Activated B cell treated with CpG ODN at 0.5 μM for 24 hours (primary cell): ENCODE measurements at regions not wholly inside any gene's neighbourhood (a gene's known extent, or its start where the extent isn't known, plus 50 kb on each side); places are given as distances from the start of the nearest gene placed in this dataset.
"Not testable (repeated sequence)": the region's sequence is repeated elsewhere in the genome, so short reads cannot be mapped to it uniquely, and the experiment has no call there.

Experiments
- ATAC-seq: fragments of 200-7000 bp; cut with Tn5 transposase; one replicate; pipeline ENCODE4 v1.10.0; 2021; ENCODE audit warnings: low read depth, mild to moderate bottlenecking, moderate library complexity
- CTCF ChIA-PET: fragments of 350-600 bp; sonication (Branson Sonifier 250); formaldehyde crosslinking; loops from one replicate; lab custom pipeline; 2021; ENCODE audit warnings: antibody characterized with exemption; lab: Charles Lee
- POLR2A ChIA-PET: fragments of 350-600 bp; sonication (Branson Sonifier 250); formaldehyde crosslinking; loops from one replicate; lab custom pipeline; 2021; ENCODE audit warnings: antibody characterized with exemption; lab: Charles Lee
- DNase-seq: peaks from one replicate; pipeline ENCODE4 v3.0.0; 2022
- H3K27ac Mint-ChIP-seq: one replicate; pipeline ENCODE4 v1.8.0; 2020; ENCODE audit warnings: mixed read lengths
- H3K27me3 Mint-ChIP-seq: one replicate; pipeline ENCODE4 v1.8.0; 2021; ENCODE audit warnings: mixed read lengths
- H3K36me3 Mint-ChIP-seq: one replicate; pipeline ENCODE4 v1.8.0; 2021; ENCODE audit warnings: low read depth, mixed read lengths
- H3K4me1 Mint-ChIP-seq: one replicate; pipeline ENCODE4 v1.8.0; 2021; ENCODE audit warnings: mixed read lengths
- H3K4me3 Mint-ChIP-seq: one replicate; pipeline ENCODE4 v1.8.0; 2020; ENCODE audit warnings: mild to moderate bottlenecking, mixed read lengths
- H3K9me3 Mint-ChIP-seq: one replicate; pipeline ENCODE4 v1.8.0; 2020; ENCODE audit warnings: mixed read lengths
- CTCF ChIP-seq: fragments of 200-600 bp; IDR thresholded peaks from one replicate; pipeline ENCODE4 v1.8.0; 2022; ENCODE audit warnings: antibody characterized with exemption, mild to moderate bottlenecking
- intact Hi-C: fragments of 100-400 bp; cut with micrococcal nuclease; formaldehyde crosslinking; loops from one replicate; pipeline ENCODE4 v1.15.1; 2024

DNA sequence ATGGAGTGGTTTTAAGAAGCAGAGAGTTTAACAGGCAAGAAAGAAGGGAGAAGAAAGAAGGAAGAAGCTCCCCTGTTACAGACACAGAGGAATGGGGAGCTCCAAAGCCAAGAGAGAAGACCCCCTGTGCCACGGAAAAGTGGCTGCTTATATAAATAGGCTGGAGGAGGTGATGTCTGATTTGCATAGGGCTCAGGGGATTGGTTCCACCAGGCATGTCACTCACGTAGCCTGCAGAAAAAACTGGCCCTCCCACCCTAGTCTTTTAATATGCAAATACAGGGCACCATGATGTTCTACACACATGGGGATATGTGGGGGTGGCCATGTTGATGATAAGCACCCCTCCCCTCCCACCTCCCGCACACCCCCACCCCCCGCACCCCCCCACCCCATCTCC is 99.6 kb downstream of the ETS2 start:
- CTCF ChIA-PET = no interaction called here

GRCh38 chr21:38903690-38904139 is 98.0 kb downstream of the ETS2 start:
- H3K4me3 Mint-ChIP-seq = no peak overlapping the region
- H3K4me1 Mint-ChIP-seq = no peaks in the 10 kb centered on the region
- DNase-seq (no peak), ATAC-seq (no peak)
- ChIA-PET CTCF (no interaction called here), POLR2A (no interaction called here)
- H3K27me3 Mint-ChIP-seq = no peaks in the 10 kb centered on the region
- H3K9me3 Mint-ChIP-seq = no peaks in the 10 kb centered on the region
- intact Hi-C loops = no loop called here
- TF ChIP-seq CTCF = no peak
- no peak overlapping the region for H3K27ac Mint-ChIP-seq
- H3K36me3 Mint-ChIP-seq = no peaks in the 10 kb centered on the region

More for the DNA sequence above, 99.6 kb downstream of the ETS2 start:
- Mint-ChIP-seq H3K9me3 (no peaks in the 10 kb centered on the region), H3K27me3 (no peaks in the 10 kb centered on the region), H3K4me1 (no peaks in the 10 kb centered on the region), H3K36me3 (no peaks in the 10 kb centered on the region), H3K27ac (no peak overlapping the region), H3K4me3 (no peak overlapping the region)
- DNase-seq = no peak
- TF ChIP-seq CTCF = no peak
- intact Hi-C loops = no loop called here
- POLR2A ChIA-PET = no interaction called here
- ATAC-seq = no peak

- no peak for TF ChIP-seq CTCF
- ATAC-seq = no peak
- H3K4me3 Mint-ChIP-seq = no peak overlapping the region
- CTCF ChIA-PET = no interaction called here
- intact Hi-C loops = no loop called here
- no peaks in the 10 kb centered on the region for H3K27me3 Mint-ChIP-seq
- POLR2A ChIA-PET = no interaction called here
- no peaks in the 10 kb centered on the region for H3K4me1 Mint-ChIP-seq
- H3K9me3 Mint-ChIP-seq = no peaks in the 10 kb centered on the region
- no peaks in the 10 kb centered on the region for H3K36me3 Mint-ChIP-seq
- no peak overlapping the region for H3K27ac Mint-ChIP-seq
- DNase-seq = no peak
Measured at GRCh38 chr21:38902608-38903445, 97.1 kb downstream of the ETS2 start.

DNA sequence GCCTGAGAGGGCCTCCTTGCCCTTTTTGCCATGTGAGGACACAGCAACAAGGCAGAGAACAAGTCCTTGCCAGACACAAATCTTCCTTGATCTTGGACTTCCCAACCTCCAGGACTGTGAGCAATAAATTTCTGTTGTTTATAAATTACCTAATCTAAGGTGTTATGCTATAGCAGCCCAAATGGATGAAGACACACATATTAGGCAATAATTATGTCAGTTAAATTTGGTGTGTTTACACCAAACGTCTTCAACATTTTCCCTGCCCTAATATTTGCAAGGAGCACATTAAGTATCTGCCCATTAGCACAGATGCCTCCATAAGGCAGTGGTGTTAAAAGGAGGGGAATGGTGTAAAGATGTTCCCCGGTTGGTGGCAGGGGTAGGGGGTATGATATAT is 94.8 kb downstream of the ETS2 start:
- Mint-ChIP-seq H3K4me1 (no peaks in the 10 kb centered on the region), H3K9me3 (no peaks in the 10 kb centered on the region), H3K27ac (no peak overlapping the region), H3K36me3 (no peaks in the 10 kb centered on the region), H3K4me3 (no peak overlapping the region), H3K27me3 (no peaks in the 10 kb centered on the region)
- TF ChIP-seq CTCF = no peak
- ATAC-seq (no peak), DNase-seq (no peak)
- ChIA-PET POLR2A (no interaction called here), CTCF (no interaction called here)
- intact Hi-C loops = no loop called here

GRCh38 chr21:38899985-38900384 is 94.3 kb downstream of the ETS2 start:
- POLR2A ChIA-PET, CTCF ChIA-PET, H3K4me1 Mint-ChIP-seq, DNase-seq, ATAC-seq, intact Hi-C loops, H3K36me3 Mint-ChIP-seq, H3K27me3 Mint-ChIP-seq, H3K9me3 Mint-ChIP-seq, H3K4me3 Mint-ChIP-seq, H3K27ac Mint-ChIP-seq: not testable (repeated sequence)
